ENCODE measurements at regions not wholly inside any gene's neighbourhood (a gene's known extent, or its start where the extent isn't known, plus 50 kb on each side); places are given as distances from the start of the nearest gene placed in this dataset.

DNA sequence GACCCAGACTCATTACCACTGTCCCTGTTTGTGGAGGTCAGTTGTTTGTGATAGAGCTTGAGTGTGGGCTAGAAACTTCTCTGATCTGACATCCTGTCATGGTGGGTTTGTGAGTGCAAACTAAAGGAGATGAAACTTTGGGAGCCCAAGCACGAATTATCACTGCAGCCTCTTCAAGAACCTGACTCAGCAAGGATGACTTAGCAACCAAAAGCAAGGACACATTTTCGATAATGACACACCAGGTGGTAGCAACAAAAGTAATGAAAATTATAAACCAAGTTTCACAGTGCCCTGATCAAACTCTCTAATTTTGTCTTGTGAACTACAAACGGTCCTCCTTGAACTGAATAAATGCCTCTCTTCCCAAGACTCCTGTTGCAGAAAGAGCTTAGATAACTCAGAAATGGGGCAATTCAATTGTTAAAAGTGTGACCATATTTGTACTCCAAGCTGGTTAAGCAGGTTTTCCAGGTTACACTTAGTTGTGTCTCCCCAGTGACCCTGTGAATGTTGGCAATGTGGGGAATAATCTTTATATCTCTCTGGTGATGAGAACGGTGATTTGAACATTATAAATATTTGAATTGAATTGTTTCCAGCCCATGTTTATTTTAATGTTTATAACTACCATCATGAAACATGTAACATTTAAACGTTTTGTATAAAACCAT lies 52.6 kb upstream of the ATP8A1 start:
- Mint-ChIP-seq H3K27ac (no peak overlapping the region), H3K36me3 (no peaks in the 10 kb centered on the region), H3K9me3 (no peaks in the 10 kb centered on the region), H3K27me3 (ENCODE audit: low read depth) (no peaks in the 10 kb centered on the region), H3K4me1 (peaks cover 24% of the 10 kb centered on the region), H3K4me3 (no peak overlapping the region; the same call in 1 of the 2 replicates)
- CTCF ChIA-PET: interaction anchor here (1.4 to 1.6 kb wide), 2 partner anchors 53 to 58 kb away, joined by 3 to 5 read pairs; partner anchors contain the start of gene ATP8A1
- ATAC-seq (no peak), DNase-seq (ENCODE audit: low spot score) (no peak)
- POLR2A ChIA-PET: no interaction called here
- no peak for TF ChIP-seq PRRX2 (CRISPR knock-in tag; IDR thresholded peaks at IDR 0.05)
- TF ChIP-seq GRHL2 (CRISPR knock-in tag; IDR thresholded peaks at IDR 0.05; ENCODE audit: insufficient replicate concordance, severe bottlenecking): no peak
- TF ChIP-seq FOXP1 (CRISPR knock-in tag; IDR thresholded peaks at IDR 0.05; ENCODE audit: borderline replicate concordance): no peak
- TF ChIP-seq SMAD4 (CRISPR knock-in tag; IDR thresholded peaks at IDR 0.05): no peak
- TF ChIP-seq ZNF138 (CRISPR knock-in tag; conservative IDR thresholded peaks at IDR 0.05): no peak

DNA sequence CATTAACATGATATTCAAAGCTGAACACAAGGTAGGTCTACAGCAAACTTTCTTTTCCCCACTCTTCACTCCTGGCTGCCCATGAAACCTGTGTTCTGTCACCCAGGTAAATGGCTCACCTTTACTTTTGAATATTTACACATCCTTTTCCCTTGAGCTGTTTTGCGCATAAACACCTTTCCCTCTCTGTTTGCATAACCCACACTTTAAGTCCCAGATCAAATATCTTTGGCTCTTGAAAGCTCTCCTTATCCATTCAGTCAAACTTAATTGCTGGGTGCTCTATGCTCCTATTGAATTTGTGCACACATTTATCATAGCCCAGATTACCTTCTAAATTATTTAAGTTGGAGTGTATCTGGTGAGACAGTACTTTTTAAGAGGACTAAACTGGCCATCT lies 51.7 kb upstream of the ATP8A1 start:
- Mint-ChIP-seq H3K4me3 (no peak overlapping the region), H3K36me3 (no peaks in the 10 kb centered on the region), H3K27ac (peak overlapping the region; percentile 26; the same call in 1 of the 2 replicates), H3K9me3 (peaks cover 2% of the 10 kb centered on the region; the same call in 1 of the 2 replicates), H3K27me3 (ENCODE audit: low read depth) (no peaks in the 10 kb centered on the region), H3K4me1 (peaks cover 24% of the 10 kb centered on the region)
- CTCF ChIA-PET: interaction anchor here (1.6 kb wide), 1 partner anchor 52 kb away, joined by 5 read pairs; the partner anchor contains the start of gene ATP8A1
- no peak for TF ChIP-seq ZNF423 (CRISPR knock-in tag; IDR thresholded peaks at IDR 0.05)
- TF ChIP-seq SP1 (CRISPR knock-in tag; conservative IDR thresholded peaks at IDR 0.05): no peak
- no peak for TF ChIP-seq ETV6 (CRISPR knock-in tag; IDR thresholded peaks at IDR 0.05)
- no peak for TF ChIP-seq SOX15 (CRISPR knock-in tag; IDR thresholded peaks at IDR 0.05)
- TF ChIP-seq, protein P1, sequence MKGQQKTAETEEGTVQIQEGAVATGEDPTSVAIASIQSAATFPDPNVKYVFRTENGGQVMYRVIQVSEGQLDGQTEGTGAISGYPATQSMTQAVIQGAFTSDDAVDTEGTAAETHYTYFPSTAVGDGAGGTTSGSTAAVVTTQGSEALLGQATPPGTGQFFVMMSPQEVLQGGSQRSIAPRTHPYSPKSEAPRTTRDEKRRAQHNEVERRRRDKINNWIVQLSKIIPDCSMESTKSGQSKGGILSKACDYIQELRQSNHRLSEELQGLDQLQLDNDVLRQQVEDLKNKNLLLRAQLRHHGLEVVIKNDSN (CRISPR knock-in tag; IDR thresholded peaks at IDR 0.05): no peak
- no peak for TF ChIP-seq TEAD4 (CRISPR knock-in tag; IDR thresholded peaks at IDR 0.05)
- TF ChIP-seq, protein P2, sequence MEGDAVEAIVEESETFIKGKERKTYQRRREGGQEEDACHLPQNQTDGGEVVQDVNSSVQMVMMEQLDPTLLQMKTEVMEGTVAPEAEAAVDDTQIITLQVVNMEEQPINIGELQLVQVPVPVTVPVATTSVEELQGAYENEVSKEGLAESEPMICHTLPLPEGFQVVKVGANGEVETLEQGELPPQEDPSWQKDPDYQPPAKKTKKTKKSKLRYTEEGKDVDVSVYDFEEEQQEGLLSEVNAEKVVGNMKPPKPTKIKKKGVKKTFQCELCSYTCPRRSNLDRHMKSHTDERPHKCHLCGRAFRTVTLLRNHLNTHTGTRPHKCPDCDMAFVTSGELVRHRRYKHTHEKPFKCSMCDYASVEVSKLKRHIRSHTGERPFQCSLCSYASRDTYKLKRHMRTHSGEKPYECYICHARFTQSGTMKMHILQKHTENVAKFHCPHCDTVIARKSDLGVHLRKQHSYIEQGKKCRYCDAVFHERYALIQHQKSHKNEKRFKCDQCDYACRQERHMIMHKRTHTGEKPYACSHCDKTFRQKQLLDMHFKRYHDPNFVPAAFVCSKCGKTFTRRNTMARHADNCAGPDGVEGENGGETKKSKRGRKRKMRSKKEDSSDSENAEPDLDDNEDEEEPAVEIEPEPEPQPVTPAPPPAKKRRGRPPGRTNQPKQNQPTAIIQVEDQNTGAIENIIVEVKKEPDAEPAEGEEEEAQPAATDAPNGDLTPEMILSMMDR (IDR thresholded peaks at IDR 0.05): no peak
- TF ChIP-seq, protein P3, sequence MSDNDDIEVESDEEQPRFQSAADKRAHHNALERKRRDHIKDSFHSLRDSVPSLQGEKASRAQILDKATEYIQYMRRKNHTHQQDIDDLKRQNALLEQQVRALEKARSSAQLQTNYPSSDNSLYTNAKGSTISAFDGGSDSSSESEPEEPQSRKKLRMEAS (CRISPR knock-in tag; IDR thresholded peaks at IDR 0.05): no peak
- no peak for TF ChIP-seq HMGA2 (CRISPR knock-in tag; IDR thresholded peaks at IDR 0.05)
- TF ChIP-seq GABPB1 (CRISPR knock-in tag; IDR thresholded peaks at IDR 0.05): no peak
- no peak for TF ChIP-seq TEAD1 (CRISPR knock-in tag; IDR thresholded peaks at IDR 0.05)
- no peak for TF ChIP-seq CREM (CRISPR knock-in tag; IDR thresholded peaks at IDR 0.05)
- TF ChIP-seq, protein P4, sequence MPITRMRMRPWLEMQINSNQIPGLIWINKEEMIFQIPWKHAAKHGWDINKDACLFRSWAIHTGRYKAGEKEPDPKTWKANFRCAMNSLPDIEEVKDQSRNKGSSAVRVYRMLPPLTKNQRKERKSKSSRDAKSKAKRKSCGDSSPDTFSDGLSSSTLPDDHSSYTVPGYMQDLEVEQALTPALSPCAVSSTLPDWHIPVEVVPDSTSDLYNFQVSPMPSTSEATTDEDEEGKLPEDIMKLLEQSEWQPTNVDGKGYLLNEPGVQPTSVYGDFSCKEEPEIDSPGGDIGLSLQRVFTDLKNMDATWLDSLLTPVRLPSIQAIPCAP (CRISPR knock-in tag; IDR thresholded peaks at IDR 0.05): no peak
- no peak for ATAC-seq
- POLR2A ChIA-PET: interaction anchor here (0.6 kb wide), 1 partner anchor 207 kb away, joined by 3 read pairs; no protein-coding TSS in a partner anchor
- no peak for DNase-seq (ENCODE audit: low spot score)

All from WTC11 (cell line).